DMS114 treated with DMSO at 0.1 percent for 48 hours (cell line): ENCODE measurements at regions not wholly inside any gene's neighbourhood (a gene's known extent, or its start where the extent isn't known, plus 50 kb on each side); places are given as distances from the start of the nearest gene placed in this dataset.
A peak's percentile ranks its signal among the peaks of the same experiment; 100 is the strongest.
"Not testable (repeated sequence)": the region's sequence is repeated elsewhere in the genome, so short reads cannot be mapped to it uniquely, and the experiment has no call there.

Source experiments
- DNase-seq: peaks from one replicate; lab custom pipeline; 2025; ENCODE audit not compliant: unreplicated experiment; lab: John Stamatoyannopoulos, UW

DNA sequence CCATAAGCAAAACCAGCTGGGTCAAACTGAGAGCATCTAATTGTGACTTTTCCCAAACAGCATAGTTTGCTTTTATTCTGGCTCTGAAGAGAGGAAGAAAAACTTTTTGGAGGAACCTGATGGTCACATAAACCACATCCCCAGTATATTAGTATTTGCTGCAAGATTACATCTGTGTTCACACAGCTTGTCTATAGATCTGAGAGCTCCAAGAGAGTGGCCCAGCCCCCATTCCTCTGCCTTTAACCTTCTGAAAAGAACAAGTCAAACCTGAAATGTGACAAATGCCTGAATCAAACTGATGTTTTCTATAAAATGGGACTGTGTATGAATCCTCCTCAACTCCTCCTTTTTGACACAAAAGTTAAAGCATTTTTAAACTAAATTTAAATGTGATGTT, 435.2 kb downstream of the ZNF479 start:
- DNase-seq: not testable (repeated sequence)

DNA sequence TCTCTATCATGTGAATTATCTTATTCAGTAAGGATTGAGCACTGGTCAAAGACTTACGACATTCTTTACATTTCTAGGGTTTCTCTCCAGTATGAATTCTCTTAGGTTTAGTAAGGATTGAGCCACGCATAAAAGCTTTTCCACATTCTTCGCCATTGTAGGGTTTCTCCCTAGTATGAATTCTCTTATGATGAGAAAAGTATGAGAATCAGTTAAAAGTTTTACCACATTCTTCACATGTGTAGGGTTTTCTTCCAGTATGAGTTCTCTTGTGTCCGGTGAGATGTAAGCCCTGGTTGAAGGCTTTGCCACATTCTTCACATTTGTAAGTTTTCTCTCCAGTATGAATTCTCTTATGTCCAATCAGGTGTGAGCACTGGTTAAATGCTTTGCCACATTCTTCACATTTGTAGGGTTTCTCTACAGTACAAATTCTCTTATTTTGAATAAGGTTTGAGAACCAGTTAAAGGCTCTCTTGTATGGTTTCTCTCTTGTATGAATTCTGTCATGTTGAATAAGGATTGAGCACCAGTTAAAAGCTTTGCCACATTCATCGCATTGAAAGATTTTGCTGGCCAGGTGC, 445.9 kb downstream of the ZNF479 start:
- DNase-seq: no peak

DNA sequence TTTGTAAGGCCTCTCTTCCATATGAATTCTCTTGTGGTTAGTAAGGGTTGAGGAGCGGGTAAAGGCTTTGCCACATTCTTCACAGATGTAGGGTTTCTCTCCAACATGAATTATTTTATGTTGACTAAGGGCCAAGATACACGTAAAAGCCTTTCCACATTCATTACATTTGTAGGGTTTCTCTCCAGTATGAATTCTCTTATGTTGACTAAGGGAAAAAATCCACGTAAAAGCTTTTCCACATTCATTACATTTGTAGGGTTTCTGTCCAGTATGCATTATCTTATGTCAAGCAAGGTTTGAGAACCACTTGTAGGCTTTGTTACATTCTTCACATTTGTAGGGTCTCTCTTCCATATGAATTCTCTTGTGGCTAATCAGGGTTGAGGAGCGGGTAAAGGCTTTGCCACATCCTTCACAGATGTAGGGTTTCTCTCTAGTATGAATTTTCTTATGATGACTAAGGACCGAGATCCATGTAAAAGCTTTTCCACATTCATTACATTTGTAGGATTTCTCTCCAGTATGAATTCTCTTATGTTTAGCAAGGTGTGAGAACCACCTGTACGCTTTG, 493.0 kb downstream of the ZNF479 start:
- no peak for DNase-seq

DNA sequence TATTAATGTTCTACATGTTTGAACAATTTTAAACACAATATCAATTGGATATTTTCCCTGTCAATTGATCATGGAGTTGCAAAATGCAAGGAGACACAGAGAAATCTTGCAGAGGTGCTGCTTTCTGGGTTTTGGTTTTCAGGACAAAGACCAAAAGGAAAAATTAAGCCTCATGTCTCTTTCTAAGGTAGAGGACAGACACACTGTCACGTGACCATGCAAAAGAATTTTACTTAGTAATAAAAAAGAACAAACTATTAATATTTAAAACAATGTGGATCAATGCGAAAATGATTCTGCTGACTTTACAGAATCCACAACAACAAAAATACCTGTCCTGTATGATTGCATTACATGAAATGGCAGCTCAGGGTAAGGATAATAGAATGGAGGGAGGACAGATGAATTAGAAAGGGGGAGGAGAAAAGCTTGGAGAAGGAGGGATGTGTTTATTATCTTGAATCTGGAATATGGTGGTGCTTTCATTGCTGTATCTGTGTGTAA, 493.7 kb upstream of the NUPR2 start:
- DNase-seq: no peak

DNA sequence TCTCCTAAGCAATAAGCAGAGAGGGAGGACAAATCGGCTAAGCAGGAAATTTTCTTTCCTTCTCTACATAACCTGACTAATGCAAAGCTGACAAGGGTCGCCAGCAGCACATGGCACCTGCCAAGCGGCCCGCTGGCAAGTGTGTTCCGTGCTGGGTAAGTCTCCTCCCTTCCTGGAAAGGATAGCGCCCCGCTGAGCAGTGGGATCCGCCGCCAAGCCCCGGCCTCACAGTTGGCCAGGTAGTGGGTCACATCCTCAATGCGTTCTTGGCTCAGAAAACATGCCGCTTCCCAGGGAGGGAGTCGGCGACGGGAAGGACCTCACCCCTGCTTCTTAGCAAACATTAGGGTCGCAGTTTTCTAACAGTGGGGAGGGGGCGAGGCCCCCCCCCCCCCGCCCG, 488.9 kb upstream of the NUPR2 start:
- no peak for DNase-seq

DNA sequence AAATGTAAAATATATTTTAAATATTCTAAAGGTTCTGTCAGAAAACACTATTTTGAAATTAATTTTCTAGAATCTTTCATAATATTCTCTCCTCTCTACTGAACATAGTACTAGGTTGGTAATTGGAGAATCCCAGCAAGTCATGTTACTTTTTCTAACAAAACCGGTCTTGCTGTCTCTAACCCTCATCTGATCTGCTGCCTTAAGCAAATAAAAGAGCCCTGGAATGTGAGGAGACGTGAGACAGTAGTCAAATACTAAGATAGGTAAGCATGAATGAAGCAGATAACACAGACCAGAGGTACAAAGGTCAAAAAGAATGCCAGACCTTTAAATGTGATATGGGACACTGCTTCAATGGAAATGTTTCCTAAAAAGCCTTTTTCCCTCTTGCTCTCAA, 462.4 kb upstream of the NUPR2 start:
- DNase-seq: no peak

DNA sequence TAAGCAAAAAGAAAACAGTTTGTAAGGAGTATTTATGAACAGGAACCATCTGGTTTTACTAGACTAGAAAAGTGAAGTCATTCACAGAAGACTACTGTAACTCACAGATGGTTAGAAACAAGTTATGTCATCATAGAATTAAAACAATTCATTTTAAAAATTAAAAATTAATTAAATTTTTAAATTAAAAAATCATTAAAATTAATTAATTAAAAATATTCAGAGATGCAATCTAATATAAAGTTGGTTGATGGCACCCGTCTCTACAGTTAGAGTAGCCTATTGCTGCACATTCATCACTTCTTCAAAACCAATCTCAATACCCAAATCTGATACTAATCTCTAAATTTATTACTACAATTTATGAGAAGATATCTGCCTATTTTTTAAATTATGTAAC, 454.8 kb upstream of the NUPR2 start:
- DNase-seq: no peak

DNA sequence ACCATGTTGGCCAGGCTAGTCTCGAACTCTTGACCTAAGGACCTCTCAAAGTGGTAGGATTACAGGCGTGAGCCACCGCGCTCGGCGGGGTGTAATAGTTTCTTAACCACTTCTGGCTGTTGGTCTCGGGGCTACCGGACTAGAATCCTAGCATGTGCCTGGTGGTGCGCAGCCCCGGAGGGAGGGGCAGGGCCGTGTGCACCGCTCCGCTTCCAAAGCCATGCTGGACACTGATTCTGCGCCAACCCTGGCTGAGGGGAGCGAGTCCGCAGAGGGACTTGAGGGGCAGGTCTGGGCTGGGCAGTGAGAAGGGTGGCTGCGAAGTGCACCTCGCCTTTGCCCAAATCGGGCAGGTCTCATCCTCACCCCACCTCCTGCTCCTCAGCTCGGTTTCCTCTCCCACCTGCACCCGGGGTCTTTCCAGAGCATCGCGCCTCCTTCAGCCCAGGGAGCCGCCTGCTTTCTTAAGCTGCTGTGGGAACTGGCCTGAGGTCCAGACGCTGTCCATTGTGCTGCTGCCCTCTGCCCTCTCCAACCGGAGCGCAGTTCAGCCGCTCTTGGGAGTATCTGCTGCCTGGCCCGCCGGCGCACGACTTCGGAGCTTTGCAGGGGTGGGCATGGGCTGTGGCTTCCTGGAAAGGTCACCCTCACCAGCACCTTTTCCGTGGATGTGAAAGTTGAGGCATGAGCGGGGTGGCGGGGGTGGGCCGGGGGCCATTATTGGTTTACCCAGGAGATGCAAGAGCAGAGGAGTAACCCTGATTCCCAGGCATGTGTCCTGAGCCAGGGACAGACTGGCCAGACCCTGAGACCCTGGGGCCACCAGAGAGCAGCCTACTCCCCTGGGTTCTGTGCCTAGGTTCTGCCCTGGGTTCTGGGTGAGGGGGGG, 422.6 kb upstream of the NUPR2 start:
- no peak for DNase-seq

DNA sequence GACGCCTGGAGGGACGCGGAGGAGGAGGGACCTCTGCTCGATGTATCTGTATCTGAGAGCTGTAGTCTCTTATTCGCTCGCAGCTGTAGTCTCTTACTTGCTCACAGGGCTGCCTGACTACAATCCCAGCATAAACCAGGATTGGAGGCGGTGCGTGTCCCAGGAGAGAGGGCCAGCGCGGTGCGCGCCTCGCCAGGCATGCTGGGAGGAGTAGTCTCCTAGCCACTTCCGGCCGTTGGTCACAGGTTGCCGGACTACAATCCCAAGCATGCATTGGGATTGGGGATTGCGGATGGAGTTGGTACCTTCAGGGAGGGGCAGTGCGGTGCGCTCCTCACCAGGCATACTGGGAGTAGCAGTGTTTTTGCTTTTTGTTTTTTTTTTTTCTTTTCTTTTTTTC, 421.7 kb upstream of the NUPR2 start:
- peak; percentile 95 for DNase-seq

DNA sequence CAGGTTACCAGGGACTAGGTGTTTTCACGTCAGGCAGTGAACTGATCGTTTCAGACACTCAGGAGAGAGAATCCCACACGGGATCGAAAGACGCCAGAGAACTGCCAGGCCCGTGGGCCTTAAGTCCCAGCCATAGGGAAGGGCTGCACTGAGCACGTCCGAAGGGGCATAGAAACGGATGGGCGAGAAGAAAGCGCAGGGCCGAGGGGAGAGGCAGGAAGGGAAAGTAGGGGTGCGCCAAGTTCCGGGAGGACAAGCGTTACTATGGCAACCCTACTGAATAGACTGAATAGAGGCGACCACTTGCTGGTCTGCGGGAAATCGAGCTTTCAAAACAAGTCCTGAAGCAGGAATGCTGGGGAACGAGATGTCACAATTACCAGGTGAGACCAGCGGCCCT, 421.3 kb upstream of the NUPR2 start:
- peak; percentile 60 for DNase-seq

DNA sequence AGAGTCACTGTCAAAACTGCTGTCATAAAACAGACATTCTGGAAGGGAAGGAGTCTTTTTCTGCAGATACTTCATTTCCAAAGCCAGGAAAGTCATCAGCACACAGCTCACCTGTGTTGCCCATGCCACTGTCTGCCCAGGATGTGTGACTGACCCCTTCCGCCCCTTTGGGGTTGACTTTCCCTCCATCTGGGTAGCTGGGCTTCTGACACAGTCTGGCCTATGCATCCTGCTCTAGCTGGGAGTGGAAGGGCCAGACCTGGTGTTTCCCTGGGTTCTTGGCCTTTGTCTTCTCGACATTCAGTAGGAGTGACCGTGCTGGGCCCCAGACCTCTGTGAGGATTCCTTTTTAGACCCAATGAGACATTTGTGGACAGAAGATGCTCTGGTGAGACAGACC, 378.9 kb upstream of the NUPR2 start:
- DNase-seq: no peak

DNA sequence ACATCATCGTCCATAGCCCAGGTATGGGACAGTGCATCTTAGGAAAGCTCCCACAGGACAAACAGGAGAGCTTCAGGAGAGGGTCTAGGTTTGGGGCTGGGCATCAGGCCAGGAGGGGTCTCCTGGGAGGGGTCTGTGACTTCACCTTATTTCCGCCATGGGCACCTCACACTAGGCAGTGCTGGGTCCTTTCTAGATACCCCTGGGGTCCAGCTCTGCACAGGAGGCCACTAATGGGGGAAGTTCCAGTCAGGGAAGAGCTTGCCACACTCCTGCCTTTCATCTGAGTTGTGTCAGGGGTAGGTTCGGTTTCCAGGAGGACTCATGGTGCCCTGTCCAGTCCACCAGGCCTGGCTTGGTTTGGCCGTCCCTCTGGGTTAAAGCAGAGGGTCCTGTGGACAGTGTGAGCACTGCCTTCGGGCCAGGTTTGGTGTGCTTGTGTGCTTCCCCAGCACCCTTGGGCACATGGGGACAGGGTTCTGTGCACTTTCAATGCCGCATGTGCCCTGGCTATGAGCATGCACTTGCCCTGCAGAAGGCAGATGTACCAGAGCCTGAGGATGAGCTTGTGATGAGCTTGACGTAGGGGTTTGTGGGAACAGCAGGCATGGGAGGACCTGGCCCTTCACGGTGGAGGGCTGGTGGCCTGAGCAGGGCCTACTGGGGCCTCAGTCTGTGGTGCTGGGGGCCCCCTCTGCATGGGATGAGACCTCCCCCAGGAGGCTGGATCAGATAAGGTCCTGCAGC, 377.7 kb upstream of the NUPR2 start:
- no peak for DNase-seq

DNA sequence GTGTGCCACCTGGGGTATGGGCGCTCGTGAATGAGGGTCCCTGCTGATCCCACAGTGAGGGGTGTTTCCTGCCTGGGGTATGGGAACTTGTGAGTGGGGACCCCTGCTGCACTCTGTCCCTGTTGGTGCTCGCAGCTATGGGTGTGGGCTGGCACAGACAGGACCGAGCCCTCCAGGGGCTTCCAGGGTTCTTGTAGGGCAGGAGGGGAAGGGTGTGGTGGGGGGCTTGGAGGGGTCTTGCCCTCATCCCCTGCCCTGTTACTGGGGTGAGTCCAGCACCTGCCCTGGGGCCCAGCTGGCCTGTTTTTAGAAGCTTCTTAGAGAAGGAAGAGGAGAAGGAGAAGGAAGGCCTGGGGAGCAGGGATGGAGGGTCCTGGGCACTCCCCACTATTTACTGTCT, 377.0 kb upstream of the NUPR2 start:
- DNase-seq: no peak

DNA sequence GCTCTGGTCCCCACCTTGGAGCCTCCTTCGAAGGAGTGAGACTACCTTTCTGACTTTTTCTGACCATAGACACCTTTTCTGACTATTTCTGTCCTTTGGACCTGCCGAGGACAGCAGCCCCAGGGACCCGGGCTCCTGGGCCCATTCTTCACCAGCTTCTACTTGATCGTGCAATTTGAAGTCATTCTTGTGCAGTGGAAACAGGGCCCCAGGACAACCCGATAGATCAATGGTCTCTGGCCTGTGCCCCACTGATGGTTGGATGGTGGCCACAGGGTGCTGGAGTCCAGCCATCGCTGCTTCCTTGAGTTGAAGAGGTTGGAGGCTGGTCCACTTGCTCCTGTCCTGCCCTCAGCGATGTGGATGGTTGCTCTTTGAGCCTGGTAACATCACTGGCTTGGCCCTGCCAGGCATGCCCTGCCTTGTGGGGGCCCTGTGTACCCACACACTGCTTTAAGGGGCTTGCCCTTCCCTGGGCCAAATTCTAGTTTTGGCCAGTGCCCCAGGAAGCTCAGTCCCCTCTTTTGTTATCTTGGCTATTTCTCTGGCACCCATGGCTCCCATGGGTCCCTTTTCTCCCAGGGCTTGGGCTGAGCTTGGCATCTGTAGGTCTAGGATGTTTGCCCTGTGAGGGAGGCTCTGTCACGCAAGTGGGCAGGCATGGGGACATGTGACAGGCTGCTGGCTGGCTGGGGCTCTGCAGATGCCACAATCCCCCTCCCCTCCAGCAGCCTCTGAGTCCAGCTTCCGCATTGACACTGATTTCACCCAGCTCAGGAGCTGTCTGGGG, 375.6 kb upstream of the NUPR2 start:
- no peak for DNase-seq

DNA sequence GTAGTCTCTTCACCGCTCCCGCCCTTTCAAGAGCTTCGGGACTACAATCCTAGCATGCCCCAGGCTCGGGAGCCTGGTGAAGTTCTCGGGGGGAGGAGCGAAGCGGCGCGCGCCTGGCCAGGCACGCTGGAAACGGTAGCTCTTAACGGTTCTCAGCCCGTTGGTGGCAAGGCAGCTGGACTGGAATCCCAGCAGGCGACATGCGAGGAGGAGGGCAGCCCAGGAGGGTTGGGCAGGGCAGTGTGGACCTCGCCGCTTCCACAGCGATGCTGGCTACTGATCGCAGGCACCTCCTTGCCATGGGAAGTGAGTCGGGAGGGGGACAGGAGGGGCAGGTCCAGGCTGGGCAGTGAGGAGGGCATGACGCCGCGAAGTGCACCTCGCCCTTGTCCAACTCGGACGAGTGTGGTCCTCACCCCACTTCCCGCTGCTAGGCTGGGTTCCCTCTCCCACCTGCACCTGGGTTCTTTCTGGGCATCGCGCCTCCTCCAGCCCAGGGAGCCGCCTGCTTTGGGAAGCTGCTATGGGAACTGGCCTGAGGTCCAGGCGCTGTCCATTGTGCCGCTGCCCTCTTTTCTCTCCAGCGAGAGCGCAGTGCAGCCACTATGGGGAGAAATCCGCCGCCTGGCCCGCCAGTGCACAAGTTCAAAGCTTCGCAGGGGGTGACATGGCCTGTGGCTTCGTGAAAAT, 367.8 kb upstream of the NUPR2 start:
- no peak for DNase-seq

DNA sequence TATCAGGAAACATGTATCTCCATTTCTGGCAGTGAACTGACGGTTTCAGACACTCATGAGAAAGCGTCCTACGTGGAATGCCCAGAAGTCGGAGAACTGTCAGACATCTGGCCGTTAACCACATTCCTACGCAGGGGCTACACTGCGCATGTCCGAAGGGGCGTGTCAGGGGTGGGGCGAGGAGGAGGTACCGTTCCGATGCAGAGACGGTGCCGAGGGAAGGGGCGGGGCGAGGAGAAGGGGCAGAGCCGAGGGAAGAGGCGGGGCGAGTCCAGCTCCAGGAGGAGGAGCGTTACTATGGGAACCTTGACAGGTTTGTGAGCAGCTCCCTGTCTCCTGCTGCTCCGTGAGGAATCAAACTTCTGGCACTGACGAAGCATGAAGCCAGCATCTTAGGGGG, 366.9 kb upstream of the NUPR2 start:
- no peak for DNase-seq

DNA sequence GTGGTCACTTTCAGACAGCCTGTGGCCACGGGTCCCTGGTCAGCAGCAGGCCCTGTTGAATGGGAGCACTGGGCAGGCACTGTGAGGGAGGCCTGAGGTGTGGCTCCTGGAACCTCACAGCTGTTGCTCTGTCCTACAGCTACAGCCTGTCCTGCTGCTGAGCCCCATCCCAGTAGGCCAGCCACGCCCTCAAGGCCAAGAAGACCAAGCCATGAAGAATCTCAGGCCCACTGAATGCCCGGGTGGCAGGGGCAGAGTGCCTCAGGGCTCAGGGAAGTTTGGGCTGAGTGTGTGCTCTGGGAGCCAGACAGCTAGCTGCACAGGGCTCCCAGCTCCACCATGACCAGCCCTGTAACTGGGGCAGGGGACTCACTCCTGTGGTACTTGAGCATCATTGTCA, 363.5 kb upstream of the NUPR2 start:
- no peak for DNase-seq

DNA sequence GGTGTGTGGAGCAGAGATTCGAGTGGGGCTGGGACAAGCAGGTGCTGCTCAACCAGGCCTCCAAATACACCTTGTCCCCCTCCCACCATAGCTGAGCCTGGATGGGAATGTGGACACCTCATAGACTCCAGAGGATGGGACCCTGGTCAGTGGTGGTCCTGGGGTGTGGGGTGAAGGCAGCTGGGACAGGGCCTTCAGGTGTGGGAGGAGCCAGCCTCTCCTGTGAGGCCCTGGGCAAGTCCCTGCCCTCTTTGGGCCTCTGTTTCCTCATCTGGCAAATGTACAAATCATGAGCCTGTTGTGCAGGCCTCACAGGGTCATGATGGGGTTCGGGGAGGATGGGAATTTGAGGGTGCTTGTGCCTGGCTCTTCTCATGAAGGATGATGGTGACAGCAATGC, 362.9 kb upstream of the NUPR2 start:
- no peak for DNase-seq

DNA sequence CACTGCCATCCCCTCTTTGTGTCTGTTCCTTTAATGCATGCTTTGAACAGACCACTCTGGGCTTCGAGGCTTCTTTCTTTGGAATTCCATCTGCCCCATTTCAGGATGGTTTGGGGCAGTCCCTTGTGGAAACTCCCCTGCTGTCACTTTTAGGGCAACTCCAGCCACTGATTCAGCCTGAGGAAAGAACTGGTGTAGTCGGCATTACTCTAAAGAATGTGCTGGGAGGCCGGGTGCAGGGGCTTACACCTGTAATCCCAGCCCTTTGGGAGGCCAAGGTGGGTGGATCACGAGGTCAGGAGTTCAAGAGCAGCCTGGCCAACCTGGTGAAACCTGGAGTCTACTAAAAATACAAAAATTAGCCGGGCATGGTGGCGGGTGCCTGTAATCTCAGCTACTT, 358.1 kb upstream of the NUPR2 start:
- no peak for DNase-seq

DNA sequence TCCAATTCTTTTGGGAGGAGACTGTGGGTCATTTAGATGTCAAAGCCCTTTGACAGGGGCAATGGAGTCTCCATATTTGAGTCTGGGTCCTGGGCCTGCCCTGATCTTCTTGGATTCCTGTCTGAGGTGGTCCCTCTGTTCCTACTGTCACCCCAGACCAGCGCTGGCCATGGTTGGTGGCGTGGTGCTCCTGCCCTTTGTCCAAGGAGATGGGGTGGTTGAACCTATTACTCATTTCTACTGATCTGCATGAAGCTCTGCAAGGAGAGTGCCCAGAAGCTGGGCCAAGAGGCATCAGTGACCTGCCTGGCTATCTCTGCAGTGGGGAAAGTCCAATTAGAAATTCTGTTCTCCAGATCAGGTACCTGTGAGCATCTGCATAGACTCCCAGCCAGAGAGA, 355.6 kb upstream of the NUPR2 start:
- DNase-seq: no peak
